Psoas muscle (tissue), 7 donors: ENCODE measurements at regions not wholly inside any gene's neighbourhood (a gene's known extent, or its start where the extent isn't known, plus 50 kb on each side); places are given as distances from the start of the nearest gene placed in this dataset.

Experiments
- ATAC-seq, 4 donors: fragments of 200-7000 bp; cut with Tn5 transposase; one replicate each; pipeline ENCODE4 v1.9.1; 2020; ENCODE audit warnings: moderate library complexity in 3 of 4, mild to moderate bottlenecking in 2 of 4
- DNase-seq, 2 donors: peaks; one replicate each; pipeline ENCODE4 v3.0.0-alpha.2; 2020
- H3K27ac ChIP-seq: fragments of 200-600 bp; one replicate; pipeline ENCODE4 v1.8.0; 2022
- H3K27me3 ChIP-seq, 3 donors: fragments of 200-600 bp in 1 of 3; one replicate each; pipeline versions ENCODE4 v1.6.1 to v1.8.0; 2013 to 2022; ENCODE audit warnings: low read length in 2 of 3, mild to moderate bottlenecking in 2 of 3, moderate library complexity in 1 of 3; ENCODE audit not compliant: insufficient read depth in 3 of 3
- H3K36me3 ChIP-seq, 2 donors: fragments of 200-600 bp in 1 of 2; one replicate each; pipeline versions ENCODE4 v1.6.1 to v1.8.0; 2013 to 2022; ENCODE audit warnings: low read depth in 1 of 2, mild to moderate bottlenecking in 1 of 2, moderate library complexity in 1 of 2; ENCODE audit not compliant: insufficient read depth in 1 of 2
- H3K4me1 ChIP-seq: fragments of 200-600 bp; one replicate; pipeline ENCODE4 v1.8.0; 2022
- H3K4me3 ChIP-seq: fragments of 200-600 bp; one replicate; pipeline ENCODE4 v1.8.0; 2022; ENCODE audit warnings: mild to moderate bottlenecking
- H3K9me3 ChIP-seq: fragments of 200-600 bp; one replicate; pipeline ENCODE4 v1.8.0; 2022
- WGBS, 3 donors: extraction: QIAGEN DNeasy Blood & Tissue Kit; methylation state at CpG; one replicate each; pipeline versions ENCODE4 v1.1.6 to v1.1.7; 2013; 5-methylcytosine and 5-hydroxymethylcytosine counted together
- intact Hi-C, 2 donors: fragments of 100-400 bp; cut with DNase I; formaldehyde crosslinking; loops; one replicate each; pipeline versions ENCODE4 v1.11.0 to v1.14.2; 2022
- TF ChIP-seq, protein P1 (sequence below): fragments of 200-600 bp; IDR thresholded peaks from one replicate; pipeline ENCODE4 v1.8.0; 2022; ENCODE audit warnings: antibody characterized with exemption
- donor health status: healthy with polysubstance abuse.
- donor health status: DM: no; HTN: no; CAD: no; lungs with moderate emphysema.
- donor health status: Bipolar disorder and iron deficiency.
- donor health status: healthy.
- donor health status: DM: yes; HTN: yes; CAD: no.
- donor health status: DM: no; HTN: no; CAD: no.
- donor health status: DM: yes; HTN: yes; CAD: no.

DNA sequence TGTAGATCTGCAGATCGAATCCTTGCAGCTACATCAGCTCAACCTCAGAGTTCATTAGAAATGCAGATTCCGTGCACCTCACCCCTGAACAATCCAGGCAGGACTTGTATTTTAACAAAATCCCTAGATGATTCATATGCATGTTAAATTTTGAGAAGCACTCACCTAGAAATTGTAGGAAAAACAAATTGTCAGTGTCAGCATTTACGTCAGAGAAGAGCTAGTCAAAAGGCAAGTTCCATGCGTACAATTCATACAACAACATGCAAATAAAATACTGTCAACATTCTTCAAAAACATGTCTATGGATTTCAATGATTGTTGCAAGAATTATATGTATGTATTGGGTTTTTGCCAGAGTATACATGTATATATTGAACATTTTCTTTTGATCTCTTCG lies 504.5 kb downstream of the NLGN4X start:
- no peak for ATAC-seq
- intact Hi-C loops: no loop called here
- 81 to 86% (median 82%) methylated on average over 5 of the region's 5 CpGs for WGBS, 3 donors
- Histone ChIP-seq H3K9me3 (no peaks in the 10 kb centered on the region), H3K4me1 (no peaks in the 10 kb centered on the region), H3K4me3 (no peak overlapping the region), H3K27me3 (no peaks in the 10 kb centered on the region), H3K36me3 (no peaks in the 10 kb centered on the region), H3K27ac (no peak overlapping the region)
- no peak for DNase-seq
- TF ChIP-seq, protein P1, sequence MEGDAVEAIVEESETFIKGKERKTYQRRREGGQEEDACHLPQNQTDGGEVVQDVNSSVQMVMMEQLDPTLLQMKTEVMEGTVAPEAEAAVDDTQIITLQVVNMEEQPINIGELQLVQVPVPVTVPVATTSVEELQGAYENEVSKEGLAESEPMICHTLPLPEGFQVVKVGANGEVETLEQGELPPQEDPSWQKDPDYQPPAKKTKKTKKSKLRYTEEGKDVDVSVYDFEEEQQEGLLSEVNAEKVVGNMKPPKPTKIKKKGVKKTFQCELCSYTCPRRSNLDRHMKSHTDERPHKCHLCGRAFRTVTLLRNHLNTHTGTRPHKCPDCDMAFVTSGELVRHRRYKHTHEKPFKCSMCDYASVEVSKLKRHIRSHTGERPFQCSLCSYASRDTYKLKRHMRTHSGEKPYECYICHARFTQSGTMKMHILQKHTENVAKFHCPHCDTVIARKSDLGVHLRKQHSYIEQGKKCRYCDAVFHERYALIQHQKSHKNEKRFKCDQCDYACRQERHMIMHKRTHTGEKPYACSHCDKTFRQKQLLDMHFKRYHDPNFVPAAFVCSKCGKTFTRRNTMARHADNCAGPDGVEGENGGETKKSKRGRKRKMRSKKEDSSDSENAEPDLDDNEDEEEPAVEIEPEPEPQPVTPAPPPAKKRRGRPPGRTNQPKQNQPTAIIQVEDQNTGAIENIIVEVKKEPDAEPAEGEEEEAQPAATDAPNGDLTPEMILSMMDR: no peak

DNA sequence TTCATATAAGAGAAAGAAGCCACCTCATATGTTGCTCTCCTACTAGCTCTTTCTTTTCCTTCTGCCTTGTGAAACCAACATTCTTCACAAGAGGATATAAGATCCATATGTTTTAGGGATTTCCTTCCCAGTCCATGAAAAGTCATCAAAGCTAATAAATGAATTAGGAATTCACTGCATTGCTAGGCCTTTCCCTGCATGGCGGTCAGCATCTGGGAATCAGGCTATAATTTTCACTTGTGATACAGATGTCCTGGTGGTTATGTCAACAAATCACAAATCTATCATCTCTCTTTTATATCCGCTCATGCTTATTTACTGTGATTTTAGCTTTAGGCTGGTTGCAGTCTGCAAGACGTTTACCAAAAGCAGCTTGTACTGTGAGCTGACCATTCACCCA lies 510.0 kb downstream of the NLGN4X start:
- WGBS, 3 donors: 42 to 65% (median 59%) methylated on average over 3 of the region's 3 CpGs

DNA sequence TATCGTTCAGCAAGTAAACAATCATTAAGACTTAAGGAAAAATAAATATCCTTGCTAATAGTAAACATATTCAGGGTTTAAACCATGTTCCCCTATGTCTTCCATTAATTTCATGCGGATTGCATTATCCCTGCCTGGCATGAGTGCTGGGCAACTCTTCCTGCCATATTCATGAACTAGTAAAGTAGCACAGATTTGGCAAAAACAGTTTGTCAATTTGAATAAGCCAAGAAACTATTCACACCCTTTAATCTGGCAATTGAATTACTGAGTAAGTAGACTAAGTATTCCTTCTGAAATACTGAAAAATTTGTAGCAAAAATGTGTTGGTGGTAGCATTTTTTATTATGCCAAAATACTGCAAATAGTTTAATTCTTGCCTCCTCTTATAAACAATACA lies 512.0 kb downstream of the NLGN4X start:
- Histone ChIP-seq H3K9me3 (peaks cover 5% of the 10 kb centered on the region), H3K36me3 (no peaks in the 10 kb centered on the region), H3K4me3 (no peak overlapping the region), H3K27me3 (no peaks in the 10 kb centered on the region), H3K27ac (no peak overlapping the region), H3K4me1 (no peaks in the 10 kb centered on the region)
- 44 to 64% (median 54%) methylated on average over 2 of the region's 2 CpGs for WGBS, 3 donors
- TF ChIP-seq, protein P1: no peak
- DNase-seq (no peak), ATAC-seq (no peak)
- intact Hi-C loops: loop anchor here in 1 of 2 donors (10.0 kb wide), 1 partner anchor 62 kb away; no protein-coding TSS in a partner anchor

More for the DNA sequence above, 510.0 kb downstream of the NLGN4X start:
- peaks cover 5% of the 10 kb centered on the region for H3K9me3 ChIP-seq
- H3K4me3 ChIP-seq: no peak overlapping the region
- H3K27me3 ChIP-seq: no peaks in the 10 kb centered on the region
- H3K4me1 ChIP-seq: no peaks in the 10 kb centered on the region
- intact Hi-C loops: loop anchor here in 1 of 2 donors (10.0 kb wide), 1 partner anchor 64 kb away; no protein-coding TSS in a partner anchor
- ATAC-seq (no peak), DNase-seq (no peak)
- TF ChIP-seq, protein P1: no peak
- no peaks in the 10 kb centered on the region for H3K36me3 ChIP-seq
- no peak overlapping the region for H3K27ac ChIP-seq

DNA sequence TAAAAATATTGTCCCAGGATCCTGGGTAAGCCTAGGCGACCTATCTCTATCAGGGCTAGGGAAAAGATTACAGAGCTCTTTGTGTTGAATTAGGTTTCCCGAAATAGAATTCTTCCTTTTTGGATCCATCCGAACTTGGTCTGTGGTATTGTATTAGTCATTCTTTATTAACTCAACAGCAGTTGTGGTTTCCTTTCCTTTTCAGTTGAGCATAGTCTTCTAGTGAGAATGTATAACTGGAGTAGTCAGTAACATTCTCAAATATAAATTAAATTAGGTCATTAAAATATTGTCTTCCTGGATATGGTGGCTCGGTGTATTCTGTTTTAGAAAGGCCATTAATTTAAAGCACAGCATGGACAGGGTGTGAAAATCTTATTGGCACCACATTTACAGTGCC lies 520.4 kb downstream of the NLGN4X start:
- intact Hi-C loops: no loop called here

DNA sequence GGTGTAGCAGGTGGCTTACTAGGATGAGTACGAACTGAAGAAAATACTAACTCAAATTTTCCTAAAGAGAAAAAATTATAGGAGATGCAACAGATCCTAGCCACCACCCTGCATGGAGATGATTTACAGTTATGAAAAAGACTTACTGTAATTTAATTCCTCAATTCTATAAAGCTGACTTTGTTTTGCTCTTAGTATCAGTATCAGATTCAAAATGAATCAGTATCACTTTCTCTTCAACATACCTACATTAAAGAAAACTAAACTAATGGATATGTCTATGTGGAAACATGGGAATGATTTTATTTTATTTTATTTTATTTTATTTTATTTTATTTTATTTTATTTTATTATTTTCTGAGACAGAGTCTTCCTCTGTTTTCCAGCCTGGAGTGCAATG lies 525.8 kb downstream of the NLGN4X start:
- no peaks in the 10 kb centered on the region for H3K4me1 ChIP-seq
- 33 to 54% (median 42%) methylated on average over 1 of the region's 1 CpG for WGBS, 3 donors
- H3K27me3 ChIP-seq: no peaks in the 10 kb centered on the region
- ATAC-seq (no peak), DNase-seq (no peak)
- H3K4me3 ChIP-seq: no peak overlapping the region
- intact Hi-C loops: no loop called here
- TF ChIP-seq, protein P1: no peak
- H3K36me3 ChIP-seq: no peaks in the 10 kb centered on the region
- no peaks in the 10 kb centered on the region for H3K9me3 ChIP-seq
- H3K27ac ChIP-seq: no peak overlapping the region

More for the DNA sequence above, 520.4 kb downstream of the NLGN4X start:
- no peak overlapping the region for H3K27ac ChIP-seq
- no peaks in the 10 kb centered on the region for H3K4me1 ChIP-seq
- TF ChIP-seq, protein P1: no peak
- H3K36me3 ChIP-seq: no peaks in the 10 kb centered on the region
- no peaks in the 10 kb centered on the region for H3K9me3 ChIP-seq
- ATAC-seq (no peak), DNase-seq (no peak)
- no peaks in the 10 kb centered on the region for H3K27me3 ChIP-seq
- WGBS, 3 donors: 45 to 71% (median 66%) methylated on average over 4 of the region's 4 CpGs
- no peak overlapping the region for H3K4me3 ChIP-seq
